Activated CD8-positive, alpha-beta T cell treated with anti-CD3 and anti-CD28 coated beads for 36 hours (primary cell): ENCODE measurements at regions not wholly inside any gene's neighbourhood (a gene's known extent, or its start where the extent isn't known, plus 50 kb on each side); places are given as distances from the start of the nearest gene placed in this dataset.

Experiments used
- ATAC-seq: fragments of 200-7000 bp; cut with Tn5 transposase; one replicate; pipeline ENCODE4 v1.10.0; 2021; ENCODE audit warnings: mild to moderate bottlenecking, moderate library complexity
- CTCF ChIA-PET: fragments of 350-600 bp; sonication (Branson Sonifier 250); formaldehyde crosslinking; loops from one replicate; lab custom pipeline; 2021; ENCODE audit warnings: antibody characterized with exemption; lab: Charles Lee
- POLR2A ChIA-PET: fragments of 350-600 bp; sonication (Branson Sonifier 250); formaldehyde crosslinking; loops from one replicate; lab custom pipeline; 2021; ENCODE audit warnings: antibody characterized with exemption; lab: Charles Lee
- DNase-seq: peaks from one replicate; pipeline ENCODE4 v3.0.0-alpha.2; 2020
- H3K27ac Mint-ChIP-seq: one replicate; pipeline ENCODE4 v1.8.0; 2021; ENCODE audit warnings: mild to moderate bottlenecking, mixed read lengths
- H3K27me3 Mint-ChIP-seq: one replicate; pipeline ENCODE4 v1.8.0; 2021; ENCODE audit warnings: mixed read lengths
- H3K36me3 Mint-ChIP-seq: one replicate; pipeline ENCODE4 v1.8.0; 2021; ENCODE audit warnings: low read depth, mixed read lengths
- H3K4me1 Mint-ChIP-seq: one replicate; pipeline ENCODE4 v1.8.0; 2021; ENCODE audit warnings: low read depth, mixed read lengths
- H3K4me3 Mint-ChIP-seq: one replicate; pipeline ENCODE4 v1.8.0; 2021; ENCODE audit warnings: mild to moderate bottlenecking, moderate library complexity, mixed read lengths
- H3K9me3 Mint-ChIP-seq: one replicate; pipeline ENCODE4 v1.8.0; 2021; ENCODE audit warnings: mixed read lengths
- intact Hi-C: fragments of 100-400 bp; cut with micrococcal nuclease; formaldehyde crosslinking; loops from one replicate; pipeline ENCODE4 v1.10.0; 2022
- TF ChIP-seq, protein P1 (sequence below): fragments of 200-600 bp; IDR thresholded peaks from one replicate; pipeline ENCODE4 v1.8.0; 2022; ENCODE audit warnings: antibody characterized with exemption, mild to moderate bottlenecking

- no peak for ATAC-seq
- no peak overlapping the region for H3K27ac Mint-ChIP-seq
Measured at GRCh38 chr16:48013491-48013901, 142.3 kb downstream of the ABCC12 start.

GRCh38 chr16:48011878-48012658 is 143.7 kb downstream of the ABCC12 start:
- no peak overlapping the region for H3K4me3 Mint-ChIP-seq
- no peaks in the 10 kb centered on the region for H3K36me3 Mint-ChIP-seq
- no peak overlapping the region for H3K27ac Mint-ChIP-seq
- ChIA-PET CTCF (no interaction called here), POLR2A (no interaction called here)
- ATAC-seq (no peak), DNase-seq (no peak)
- intact Hi-C loops = no loop called here
- peaks cover 2% of the 10 kb centered on the region for H3K9me3 Mint-ChIP-seq
- TF ChIP-seq, protein P1, sequence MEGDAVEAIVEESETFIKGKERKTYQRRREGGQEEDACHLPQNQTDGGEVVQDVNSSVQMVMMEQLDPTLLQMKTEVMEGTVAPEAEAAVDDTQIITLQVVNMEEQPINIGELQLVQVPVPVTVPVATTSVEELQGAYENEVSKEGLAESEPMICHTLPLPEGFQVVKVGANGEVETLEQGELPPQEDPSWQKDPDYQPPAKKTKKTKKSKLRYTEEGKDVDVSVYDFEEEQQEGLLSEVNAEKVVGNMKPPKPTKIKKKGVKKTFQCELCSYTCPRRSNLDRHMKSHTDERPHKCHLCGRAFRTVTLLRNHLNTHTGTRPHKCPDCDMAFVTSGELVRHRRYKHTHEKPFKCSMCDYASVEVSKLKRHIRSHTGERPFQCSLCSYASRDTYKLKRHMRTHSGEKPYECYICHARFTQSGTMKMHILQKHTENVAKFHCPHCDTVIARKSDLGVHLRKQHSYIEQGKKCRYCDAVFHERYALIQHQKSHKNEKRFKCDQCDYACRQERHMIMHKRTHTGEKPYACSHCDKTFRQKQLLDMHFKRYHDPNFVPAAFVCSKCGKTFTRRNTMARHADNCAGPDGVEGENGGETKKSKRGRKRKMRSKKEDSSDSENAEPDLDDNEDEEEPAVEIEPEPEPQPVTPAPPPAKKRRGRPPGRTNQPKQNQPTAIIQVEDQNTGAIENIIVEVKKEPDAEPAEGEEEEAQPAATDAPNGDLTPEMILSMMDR = no peak
- H3K27me3 Mint-ChIP-seq = no peaks in the 10 kb centered on the region
- H3K4me1 Mint-ChIP-seq = no peaks in the 10 kb centered on the region

More at GRCh38 chr16:48013491-48013901, 142.3 kb downstream of the ABCC12 start:
- Mint-ChIP-seq H3K9me3 (peaks cover 2% of the 10 kb centered on the region), H3K4me3 (no peak overlapping the region), H3K4me1 (no peaks in the 10 kb centered on the region), H3K36me3 (no peaks in the 10 kb centered on the region), H3K27me3 (no peaks in the 10 kb centered on the region)
- ChIA-PET CTCF (no interaction called here), POLR2A (no interaction called here)
- intact Hi-C loops = no loop called here
- DNase-seq = no peak
- TF ChIP-seq, protein P1 = no peak

- no peak for ATAC-seq
- H3K9me3 Mint-ChIP-seq = peaks cover 4% of the 10 kb centered on the region
- ChIA-PET POLR2A (no interaction called here), CTCF (no interaction called here)
- H3K36me3 Mint-ChIP-seq = no peaks in the 10 kb centered on the region
- H3K27me3 Mint-ChIP-seq = no peaks in the 10 kb centered on the region
- TF ChIP-seq, protein P1 = no peak
- no peak for DNase-seq
- H3K27ac Mint-ChIP-seq = no peak overlapping the region
- intact Hi-C loops = no loop called here
- H3K4me3 Mint-ChIP-seq = no peak overlapping the region
- no peaks in the 10 kb centered on the region for H3K4me1 Mint-ChIP-seq
Measured at GRCh38 chr16:48011466-48011865, 144.3 kb downstream of the ABCC12 start.

- peaks cover 5% of the 10 kb centered on the region for H3K9me3 Mint-ChIP-seq
- no peaks in the 10 kb centered on the region for H3K27me3 Mint-ChIP-seq
- ChIA-PET CTCF (no interaction called here), POLR2A (interaction anchor here (1.1 kb wide), 1 partner anchor 82 kb away, joined by 3 read pairs; no protein-coding TSS in a partner anchor)
- H3K27ac Mint-ChIP-seq = no peak overlapping the region
- no peaks in the 10 kb centered on the region for H3K4me1 Mint-ChIP-seq
- no peak overlapping the region for H3K4me3 Mint-ChIP-seq
- ATAC-seq (no peak), DNase-seq (no peak)
- TF ChIP-seq, protein P1 = no peak
- intact Hi-C loops = no loop called here
- H3K36me3 Mint-ChIP-seq = no peaks in the 10 kb centered on the region
Measured at GRCh38 chr16:48008011-48008525, 147.7 kb downstream of the ABCC12 start.

DNA sequence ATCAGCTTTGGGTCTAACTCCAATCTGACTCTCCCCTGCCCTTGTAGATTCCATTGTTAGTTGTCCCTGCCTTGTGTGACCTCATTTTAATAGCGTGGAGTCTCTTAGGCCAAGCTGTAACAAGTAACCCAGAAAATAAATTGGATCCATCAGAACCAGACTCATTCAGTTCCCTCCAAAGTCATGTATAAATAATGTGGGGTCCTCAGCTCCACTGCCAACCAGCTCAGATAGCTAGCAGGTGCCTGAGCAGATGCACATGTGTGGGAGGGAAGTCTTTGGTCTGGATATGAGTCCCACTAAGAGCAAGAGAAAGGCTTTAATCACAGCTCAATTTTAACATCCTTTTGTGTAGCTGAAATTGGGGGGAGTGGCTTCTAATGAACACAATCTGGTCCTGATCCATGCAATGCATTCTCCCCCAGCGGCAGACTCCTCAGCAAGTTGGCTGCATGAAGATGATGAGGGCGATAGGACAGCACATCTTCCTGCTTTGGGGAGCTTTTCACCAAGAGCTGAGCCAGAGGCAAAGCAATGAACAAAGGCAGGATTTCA is 151.6 kb downstream of the ABCC12 start:
- TF ChIP-seq, protein P1 = no peak
- intact Hi-C loops = no loop called here
- Mint-ChIP-seq H3K36me3 (no peaks in the 10 kb centered on the region), H3K27me3 (no peaks in the 10 kb centered on the region), H3K4me1 (no peaks in the 10 kb centered on the region), H3K9me3 (peaks cover 5% of the 10 kb centered on the region), H3K27ac (no peak overlapping the region), H3K4me3 (no peak overlapping the region)
- ATAC-seq (no peak), DNase-seq (no peak)
- POLR2A ChIA-PET = no interaction called here
- CTCF ChIA-PET = interaction anchor here (0.6 kb wide), 1 partner anchor 150 kb away, joined by 4 read pairs; no protein-coding TSS in a partner anchor
